Mammary epithelial cell (primary cell): ENCODE measurements at regions not wholly inside any gene's neighbourhood (a gene's known extent, or its start where the extent isn't known, plus 50 kb on each side); places are given as distances from the start of the nearest gene placed in this dataset.

Source experiments
- CTCF ChIP-seq, 2 donors: IDR thresholded peaks in 1 of 2; conservative IDR thresholded peaks in 1 of 2; 2 replicates each; pipeline ENCODE4 v1.5.1; 2011 to 2012; ENCODE audit warnings: inconsistent platforms in 2 of 2, low read length in 2 of 2, mild to moderate bottlenecking in 2 of 2, control low read depth in 1 of 2, low read depth in 1 of 2; ENCODE audit not compliant: insufficient read depth in 1 of 2; ENCODE audit errors: extremely low read depth in 1 of 2
- EZH2 ChIP-seq: IDR thresholded peaks from 2 replicates; pipeline ENCODE4 v1.6.1; 2012; ENCODE audit warnings: low read length, inconsistent platforms, borderline replicate concordance

GRCh38 chr6:126253431-126253830, 86.5 kb upstream of the CENPW start:
- TF ChIP-seq EZH2 (no peak), CTCF (conservative IDR thresholded peaks at IDR 0.05 in 1 of 2, IDR thresholded peaks at IDR 0.05 in 1 of 2; ENCODE audit: extremely low read depth in 1 of 2, insufficient read depth in 1 of 2, low read depth in 1 of 2, low read length in 2 of 2) (no peak)
